ENCODE measurements at regions not wholly inside any gene's neighbourhood (a gene's known extent, or its start where the extent isn't known, plus 50 kb on each side); places are given as distances from the start of the nearest gene placed in this dataset.

DNA sequence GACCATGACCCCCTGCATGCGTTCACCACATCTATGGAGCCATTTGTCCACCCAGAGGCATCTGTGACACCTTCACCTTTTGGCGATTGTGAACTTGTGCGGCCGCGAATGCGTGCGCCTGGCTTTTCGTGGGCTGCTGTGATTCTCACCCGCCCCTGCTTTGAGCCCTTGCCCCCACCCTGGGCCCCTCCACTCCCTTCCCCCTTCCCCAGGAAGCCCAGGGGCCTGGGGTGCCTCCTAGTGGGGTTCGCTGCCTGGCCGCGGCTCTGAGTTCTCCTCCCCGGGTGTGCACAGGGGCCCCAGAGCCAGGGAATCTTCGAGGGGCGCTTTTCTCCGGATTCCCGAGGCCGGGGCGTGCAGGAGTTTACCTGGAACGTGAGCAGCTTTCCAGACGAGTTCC, 97.9 kb upstream of the ACTRT2 start:
- TF ChIP-seq, protein P1, sequence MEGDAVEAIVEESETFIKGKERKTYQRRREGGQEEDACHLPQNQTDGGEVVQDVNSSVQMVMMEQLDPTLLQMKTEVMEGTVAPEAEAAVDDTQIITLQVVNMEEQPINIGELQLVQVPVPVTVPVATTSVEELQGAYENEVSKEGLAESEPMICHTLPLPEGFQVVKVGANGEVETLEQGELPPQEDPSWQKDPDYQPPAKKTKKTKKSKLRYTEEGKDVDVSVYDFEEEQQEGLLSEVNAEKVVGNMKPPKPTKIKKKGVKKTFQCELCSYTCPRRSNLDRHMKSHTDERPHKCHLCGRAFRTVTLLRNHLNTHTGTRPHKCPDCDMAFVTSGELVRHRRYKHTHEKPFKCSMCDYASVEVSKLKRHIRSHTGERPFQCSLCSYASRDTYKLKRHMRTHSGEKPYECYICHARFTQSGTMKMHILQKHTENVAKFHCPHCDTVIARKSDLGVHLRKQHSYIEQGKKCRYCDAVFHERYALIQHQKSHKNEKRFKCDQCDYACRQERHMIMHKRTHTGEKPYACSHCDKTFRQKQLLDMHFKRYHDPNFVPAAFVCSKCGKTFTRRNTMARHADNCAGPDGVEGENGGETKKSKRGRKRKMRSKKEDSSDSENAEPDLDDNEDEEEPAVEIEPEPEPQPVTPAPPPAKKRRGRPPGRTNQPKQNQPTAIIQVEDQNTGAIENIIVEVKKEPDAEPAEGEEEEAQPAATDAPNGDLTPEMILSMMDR (IDR thresholded peaks at IDR 0.05; ENCODE audit: insufficient read depth, low read depth, low read length), result no peak
- TF ChIP-seq EZH2 (IDR thresholded peaks at IDR 0.05; ENCODE audit: insufficient read depth, low read length), result no peak
